ENCODE measurements at regions not wholly inside any gene's neighbourhood (a gene's known extent, or its start where the extent isn't known, plus 50 kb on each side); places are given as distances from the start of the nearest gene placed in this dataset.

DNA sequence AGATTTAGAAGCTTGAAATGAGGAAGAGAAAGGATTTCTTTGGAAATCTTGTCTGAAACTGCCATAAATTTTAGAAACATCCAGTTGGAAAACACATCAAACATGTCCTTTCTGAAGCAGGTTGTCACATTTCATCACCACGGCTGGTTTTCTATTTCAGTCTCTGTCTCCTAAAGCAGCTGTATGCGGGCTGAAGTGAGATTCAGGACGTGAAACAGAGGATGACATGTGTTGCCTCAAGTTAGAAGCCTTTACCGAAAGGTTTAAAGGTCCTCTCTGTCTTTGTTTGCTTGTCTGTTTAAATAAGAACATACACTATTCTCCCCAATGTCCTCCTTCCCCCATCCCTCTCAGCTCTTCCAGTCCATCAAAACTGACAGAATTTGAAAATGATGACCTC, 141.9 kb downstream of the SQOR start:
- Histone ChIP-seq H2AFZ (ENCODE audit: control insufficient read depth, low read depth, low read length) (no peak overlapping the region), H3K4me3 (no peak overlapping the region), H3K27me3 (replicated peaks in 1 of 2; ENCODE audit: control insufficient read depth in 2 of 2, insufficient read depth in 2 of 2, low read length in 1 of 2) (no peaks in the 10 kb centered on the region), H3K79me2 (ENCODE audit: control insufficient read depth, insufficient read depth, low read length) (no peaks in the 10 kb centered on the region), H3K4me1 (ENCODE audit: control insufficient read depth, insufficient read depth, low read length) (no peaks in the 10 kb centered on the region), H3K27ac (ENCODE audit: control insufficient read depth, insufficient read depth) (no peak overlapping the region), H3K9ac (ENCODE audit: control insufficient read depth, insufficient read depth, low read length) (no peak overlapping the region), H3K4me2 (ENCODE audit: control insufficient read depth, insufficient read depth) (no peak overlapping the region), H3K36me3 (ENCODE audit: control insufficient read depth in 2 of 2, insufficient read depth in 2 of 2, low read length in 1 of 2) (no peaks in the 10 kb centered on the region), H4K20me1 (ENCODE audit: control insufficient read depth, insufficient read depth) (no peaks in the 10 kb centered on the region), H3K9me3 (replicated peaks; ENCODE audit: control insufficient read depth, insufficient read depth, low read length) (no peaks in the 10 kb centered on the region)
- ChIA-PET POLR2A (no interaction called here), CTCF (no interaction called here), RAD21 (ENCODE audit: unreplicated experiment) (no interaction called here), SMC1A (ENCODE audit: uncharacterized antibody, unreplicated experiment) (no interaction called here)
- 25% methylated on average over 4 of the region's 4 CpGs for WGBS (ENCODE audit: insufficient coverage, insufficient replicate concordance, low lambda C conversion rate, missing lambda C conversion rate)
- no peak for DNase-seq (ENCODE audit: low read depth, low spot score)
- ATAC-seq: no peak
- in situ Hi-C loops (cut with MboI): no loop called here
- no TSS peak for BruUV-seq (replicated peaks)
- FAIRE-seq: no peak
- intact Hi-C loops (cut with micrococcal nuclease; ENCODE audit: unreplicated experiment): no loop called here
- TF ChIP-seq, protein P1, sequence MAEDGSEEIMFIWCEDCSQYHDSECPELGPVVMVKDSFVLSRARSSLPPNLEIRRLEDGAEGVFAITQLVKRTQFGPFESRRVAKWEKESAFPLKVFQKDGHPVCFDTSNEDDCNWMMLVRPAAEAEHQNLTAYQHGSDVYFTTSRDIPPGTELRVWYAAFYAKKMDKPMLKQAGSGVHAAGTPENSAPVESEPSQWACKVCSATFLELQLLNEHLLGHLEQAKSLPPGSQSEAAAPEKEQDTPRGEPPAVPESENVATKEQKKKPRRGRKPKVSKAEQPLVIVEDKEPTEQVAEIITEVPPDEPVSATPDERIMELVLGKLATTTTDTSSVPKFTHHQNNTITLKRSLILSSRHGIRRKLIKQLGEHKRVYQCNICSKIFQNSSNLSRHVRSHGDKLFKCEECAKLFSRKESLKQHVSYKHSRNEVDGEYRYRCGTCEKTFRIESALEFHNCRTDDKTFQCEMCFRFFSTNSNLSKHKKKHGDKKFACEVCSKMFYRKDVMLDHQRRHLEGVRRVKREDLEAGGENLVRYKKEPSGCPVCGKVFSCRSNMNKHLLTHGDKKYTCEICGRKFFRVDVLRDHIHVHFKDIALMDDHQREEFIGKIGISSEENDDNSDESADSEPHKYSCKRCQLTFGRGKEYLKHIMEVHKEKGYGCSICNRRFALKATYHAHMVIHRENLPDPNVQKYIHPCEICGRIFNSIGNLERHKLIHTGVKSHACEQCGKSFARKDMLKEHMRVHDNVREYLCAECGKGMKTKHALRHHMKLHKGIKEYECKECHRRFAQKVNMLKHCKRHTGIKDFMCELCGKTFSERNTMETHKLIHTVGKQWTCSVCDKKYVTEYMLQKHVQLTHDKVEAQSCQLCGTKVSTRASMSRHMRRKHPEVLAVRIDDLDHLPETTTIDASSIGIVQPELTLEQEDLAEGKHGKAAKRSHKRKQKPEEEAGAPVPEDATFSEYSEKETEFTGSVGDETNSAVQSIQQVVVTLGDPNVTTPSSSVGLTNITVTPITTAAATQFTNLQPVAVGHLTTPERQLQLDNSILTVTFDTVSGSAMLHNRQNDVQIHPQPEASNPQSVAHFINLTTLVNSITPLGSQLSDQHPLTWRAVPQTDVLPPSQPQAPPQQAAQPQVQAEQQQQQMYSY (CRISPR knock-in tag; IDR thresholded peaks at IDR 0.05): no peak
- TF ChIP-seq NKRF (conservative IDR thresholded peaks at IDR 0.05) (no peak), SPI1 (IDR thresholded peaks at IDR 0.05; ENCODE audit: borderline replicate concordance, insufficient read depth, low read depth, low read length) (no peak), CHD1 (IDR thresholded peaks at IDR 0.05; ENCODE audit: low read depth, low read length) (no peak), BCLAF1 (IDR thresholded peaks at IDR 0.05) (no peak), KAT2A (conservative IDR thresholded peaks at IDR 0.05; ENCODE audit: control insufficient read depth, low read depth, low read length) (no peak), STAT3 (IDR thresholded peaks at IDR 0.05; ENCODE audit: low read depth, low read length) (no peak)
- TF ChIP-seq, protein P2, sequence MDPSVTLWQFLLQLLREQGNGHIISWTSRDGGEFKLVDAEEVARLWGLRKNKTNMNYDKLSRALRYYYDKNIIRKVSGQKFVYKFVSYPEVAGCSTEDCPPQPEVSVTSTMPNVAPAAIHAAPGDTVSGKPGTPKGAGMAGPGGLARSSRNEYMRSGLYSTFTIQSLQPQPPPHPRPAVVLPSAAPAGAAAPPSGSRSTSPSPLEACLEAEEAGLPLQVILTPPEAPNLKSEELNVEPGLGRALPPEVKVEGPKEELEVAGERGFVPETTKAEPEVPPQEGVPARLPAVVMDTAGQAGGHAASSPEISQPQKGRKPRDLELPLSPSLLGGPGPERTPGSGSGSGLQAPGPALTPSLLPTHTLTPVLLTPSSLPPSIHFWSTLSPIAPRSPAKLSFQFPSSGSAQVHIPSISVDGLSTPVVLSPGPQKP (IDR thresholded peaks at IDR 0.05; ENCODE audit: low read depth, low read length): no peak
- TF ChIP-seq, protein P3, sequence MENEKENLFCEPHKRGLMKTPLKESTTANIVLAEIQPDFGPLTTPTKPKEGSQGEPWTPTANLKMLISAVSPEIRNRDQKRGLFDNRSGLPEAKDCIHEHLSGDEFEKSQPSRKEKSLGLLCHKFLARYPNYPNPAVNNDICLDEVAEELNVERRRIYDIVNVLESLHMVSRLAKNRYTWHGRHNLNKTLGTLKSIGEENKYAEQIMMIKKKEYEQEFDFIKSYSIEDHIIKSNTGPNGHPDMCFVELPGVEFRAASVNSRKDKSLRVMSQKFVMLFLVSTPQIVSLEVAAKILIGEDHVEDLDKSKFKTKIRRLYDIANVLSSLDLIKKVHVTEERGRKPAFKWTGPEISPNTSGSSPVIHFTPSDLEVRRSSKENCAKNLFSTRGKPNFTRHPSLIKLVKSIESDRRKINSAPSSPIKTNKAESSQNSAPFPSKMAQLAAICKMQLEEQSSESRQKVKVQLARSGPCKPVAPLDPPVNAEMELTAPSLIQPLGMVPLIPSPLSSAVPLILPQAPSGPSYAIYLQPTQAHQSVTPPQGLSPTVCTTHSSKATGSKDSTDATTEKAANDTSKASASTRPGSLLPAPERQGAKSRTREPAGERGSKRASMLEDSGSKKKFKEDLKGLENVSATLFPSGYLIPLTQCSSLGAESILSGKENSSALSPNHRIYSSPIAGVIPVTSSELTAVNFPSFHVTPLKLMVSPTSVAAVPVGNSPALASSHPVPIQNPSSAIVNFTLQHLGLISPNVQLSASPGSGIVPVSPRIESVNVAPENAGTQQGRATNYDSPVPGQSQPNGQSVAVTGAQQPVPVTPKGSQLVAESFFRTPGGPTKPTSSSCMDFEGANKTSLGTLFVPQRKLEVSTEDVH (IDR thresholded peaks at IDR 0.05; ENCODE audit: low read depth, partially characterized antibody): no peak

Measured in GM12878 (cell line).